Posterior cingulate gyrus (tissue), 11 donors: ENCODE measurements at regions not wholly inside any gene's neighbourhood (a gene's known extent, or its start where the extent isn't known, plus 50 kb on each side); places are given as distances from the start of the nearest gene placed in this dataset.

Experiments used
- DNase-seq, 10 donors: peaks; one replicate each; pipeline versions ENCODE4 v3.0.0 to v3.0.0-alpha.2; 2020 to 2021; ENCODE audit warnings: mixed read lengths in 3 of 10
- intact Hi-C: fragments of 100-400 bp; cut with DNase I; formaldehyde crosslinking; loops from one replicate; pipeline ENCODE4 v1.15.1; 2023

DNA sequence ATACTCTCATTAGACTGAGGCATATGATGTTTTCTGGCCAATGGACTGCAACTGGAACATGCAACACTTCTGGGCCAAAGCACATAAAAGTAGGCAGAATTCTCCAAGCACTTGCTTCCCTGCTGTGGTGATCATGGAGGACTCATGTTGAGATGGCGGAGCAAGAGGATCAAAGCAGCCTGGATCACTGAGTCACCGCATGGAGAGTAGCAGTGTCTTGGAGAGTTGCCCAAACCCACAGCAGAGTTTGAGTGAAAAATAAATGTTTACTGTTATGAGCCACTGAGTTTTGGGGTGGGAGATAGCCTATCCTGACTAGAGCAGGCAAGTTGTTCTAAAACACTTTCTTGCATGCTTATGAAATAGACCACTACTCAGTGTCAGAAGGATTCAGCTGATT, 359.5 kb downstream of the ZNF521 start:
- intact Hi-C loops: no loop called here
- DNase-seq: no peak

DNA sequence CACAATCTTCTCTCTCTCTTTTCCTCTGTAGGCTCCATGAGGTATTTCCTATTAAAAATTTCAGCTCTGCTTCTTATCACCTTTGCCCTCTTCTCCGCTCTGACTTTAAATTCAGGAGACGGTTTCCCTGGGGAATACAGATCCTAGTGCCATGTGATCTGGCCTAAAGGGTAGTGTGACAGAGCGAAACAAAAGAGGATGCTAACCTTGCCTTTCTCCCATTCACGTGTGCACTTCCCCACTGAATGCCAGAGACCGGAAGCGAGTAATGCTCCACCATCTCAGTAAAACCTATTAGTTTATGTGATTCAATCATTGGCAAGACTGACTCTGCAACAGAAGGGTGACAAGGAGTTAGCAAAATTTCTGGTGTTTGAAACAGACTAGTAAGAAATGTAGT, 358.3 kb downstream of the ZNF521 start:
- no peak for DNase-seq
- intact Hi-C loops: no loop called here

DNA sequence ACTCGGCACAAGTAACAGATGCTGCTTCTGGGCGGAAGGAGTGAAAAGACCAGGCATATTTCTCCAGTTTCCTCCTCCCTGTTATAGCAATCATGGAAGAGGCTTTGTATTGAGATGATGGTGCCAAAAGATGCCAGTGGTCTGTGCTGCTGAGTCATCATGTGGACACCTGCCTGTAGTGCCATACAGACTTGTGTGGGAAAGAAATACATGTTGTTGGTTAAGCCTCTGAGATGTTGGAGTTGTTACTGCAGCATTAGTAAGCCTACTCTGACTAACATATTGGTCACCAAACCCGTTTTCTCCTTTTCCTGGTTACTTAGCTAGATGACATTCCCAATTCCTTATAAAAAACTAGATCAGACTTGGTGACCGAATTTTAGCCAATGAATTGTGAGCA, 356.9 kb downstream of the ZNF521 start:
- DNase-seq: no peak
- intact Hi-C loops: no loop called here

DNA sequence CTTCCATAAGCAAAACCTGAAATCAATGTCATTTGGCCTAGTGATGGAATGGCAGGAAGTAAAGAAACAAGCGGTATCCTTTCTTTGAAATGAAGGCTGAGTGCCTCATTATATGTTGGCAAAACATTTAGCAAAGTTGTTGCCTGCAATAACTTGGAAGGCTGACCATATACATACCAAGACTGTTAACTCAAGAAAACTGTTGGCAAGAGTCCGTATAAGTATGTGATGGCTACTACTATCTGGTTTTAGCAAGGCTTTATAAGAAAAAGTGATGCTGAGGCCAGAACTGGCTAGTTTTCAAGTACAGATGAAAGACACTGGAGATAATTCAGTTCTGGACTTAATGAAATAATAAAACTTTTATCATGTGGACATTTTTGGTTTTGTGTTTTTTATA, 356.2 kb downstream of the ZNF521 start:
- DNase-seq: no peak
- intact Hi-C loops: no loop called here

DNA sequence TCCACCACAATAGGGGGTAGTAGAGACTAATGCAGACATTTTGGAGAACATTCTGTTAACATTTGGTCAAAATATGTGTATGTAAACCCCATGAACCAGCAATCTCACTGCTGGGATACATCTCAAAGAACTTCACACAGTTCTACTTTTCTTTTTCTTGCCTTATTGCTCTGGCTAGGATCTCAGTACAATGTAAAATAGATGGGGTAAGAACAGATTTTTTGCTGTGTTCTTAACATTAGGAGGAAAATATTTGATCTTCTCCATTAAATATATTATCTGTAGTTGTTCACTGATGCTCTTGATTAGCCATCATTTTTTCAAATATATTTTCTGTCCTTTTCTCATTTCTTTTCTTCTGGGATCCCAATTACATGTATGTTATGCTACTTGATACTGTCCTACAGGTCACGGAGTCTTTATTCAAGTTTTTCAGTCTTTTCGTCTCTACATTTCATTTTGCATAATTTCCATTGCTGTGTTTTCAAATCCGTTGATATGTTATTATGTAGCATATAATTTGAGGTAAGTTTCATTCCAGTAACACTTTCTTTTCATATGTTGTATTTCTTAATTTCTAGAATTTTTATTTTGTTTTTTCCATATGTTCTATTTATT, 352.2 kb downstream of the ZNF521 start:
- DNase-seq: no peak
- intact Hi-C loops: no loop called here

GRCh38 chr18:25001803-25002202, 350.2 kb downstream of the ZNF521 start:
- no peak for DNase-seq
- intact Hi-C loops: no loop called here

DNA sequence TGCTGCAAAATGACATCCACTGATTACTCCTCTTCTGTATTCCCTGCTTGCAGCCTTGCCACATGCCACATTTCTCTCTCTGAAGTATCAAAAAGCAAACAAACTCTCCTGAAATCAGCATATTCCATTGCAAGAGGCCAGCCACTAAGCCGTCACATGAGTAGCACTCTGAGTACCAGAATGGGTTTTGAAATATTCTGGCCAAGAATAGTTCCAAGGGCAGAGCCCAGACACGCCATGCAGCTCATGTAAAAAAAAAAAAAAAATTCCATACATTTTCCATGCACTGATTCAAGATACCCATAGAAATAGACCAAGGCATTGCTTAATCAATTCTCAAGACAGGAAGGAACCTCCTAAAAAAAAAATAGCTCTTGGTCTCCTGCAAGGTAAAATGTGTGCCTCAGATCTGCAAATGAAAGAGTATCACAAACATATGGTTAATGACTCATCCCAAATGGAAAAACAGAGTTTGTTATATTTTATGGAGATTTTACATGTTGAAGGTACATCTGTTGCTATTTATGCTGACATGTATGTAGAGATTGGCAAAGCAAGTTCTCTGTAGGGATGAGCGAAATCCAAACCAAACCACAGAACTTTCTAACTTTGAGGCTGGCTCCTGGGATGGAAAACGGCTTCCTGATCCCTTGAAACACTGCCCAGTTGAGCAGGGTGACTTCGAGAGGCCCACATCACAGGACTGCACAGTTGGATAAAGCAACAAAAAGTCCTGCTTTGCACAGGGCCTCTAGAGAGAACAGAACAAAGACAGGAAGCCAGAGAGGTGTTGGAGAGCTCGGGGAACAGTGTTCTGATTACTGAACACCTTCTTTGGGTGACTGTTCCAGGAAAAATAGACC, 346.2 kb downstream of the ZNF521 start:
- intact Hi-C loops: no loop called here
- DNase-seq: no peak

DNA sequence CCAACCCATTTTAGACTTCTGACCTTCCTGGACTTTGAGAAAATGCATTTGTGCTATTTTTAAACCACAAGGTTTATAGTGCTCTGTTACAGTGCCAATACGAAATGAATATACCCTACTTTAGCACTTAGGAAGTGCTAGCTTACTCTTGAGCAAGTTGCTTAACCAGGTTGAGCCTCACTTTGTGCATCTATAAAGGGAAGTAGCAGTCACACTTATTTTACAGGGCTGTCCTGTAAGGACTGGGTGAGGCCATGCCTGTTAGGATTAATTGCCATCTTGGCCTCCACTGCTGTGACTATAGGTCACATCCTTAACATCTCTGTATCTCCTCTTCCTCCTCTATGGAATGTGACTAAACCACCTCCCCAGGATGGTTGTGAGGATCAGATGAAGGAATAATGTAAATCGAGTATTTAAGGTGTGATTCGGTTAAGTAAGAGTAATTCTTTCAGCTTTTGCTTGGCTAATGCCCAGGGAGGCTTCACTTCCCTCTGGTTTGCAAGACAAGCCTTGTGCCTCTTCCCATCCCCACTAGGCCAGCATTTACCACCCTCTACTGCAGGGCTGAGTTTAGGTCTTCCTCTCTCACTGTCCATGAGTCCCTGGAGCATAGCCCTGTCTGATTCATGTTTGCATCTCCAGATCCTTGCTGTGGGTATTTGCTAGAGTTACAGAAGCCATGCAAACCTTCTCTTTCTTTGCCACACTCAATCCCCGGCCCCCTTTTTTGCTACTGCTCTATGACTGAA, 341.2 kb downstream of the ZNF521 start:
- intact Hi-C loops: no loop called here
- DNase-seq: no peak
